Activated T-cell treated with anti-CD3 and anti-CD28 coated beads for 24 hours (primary cell): ENCODE measurements at regions not wholly inside any gene's neighbourhood (a gene's known extent, or its start where the extent isn't known, plus 50 kb on each side); places are given as distances from the start of the nearest gene placed in this dataset.

Experiments used
- DNase-seq: peaks from one replicate; pipeline ENCODE4 v3.0.0-alpha.2; 2020; ENCODE audit warnings: low read depth

- DNase-seq: no peak
These were observed 222.4 kb upstream of the JUN start for GRCh38 chr1:59006289-59006658.

- no peak for DNase-seq
These were observed 223.1 kb upstream of the JUN start for GRCh38 chr1:59006932-59007331.

- DNase-seq: no peak
These were observed 223.6 kb upstream of the JUN start for GRCh38 chr1:59007429-59007819.

- DNase-seq: no peak
These were observed 224.2 kb upstream of the JUN start for GRCh38 chr1:59007820-59008598.

GRCh38 chr1:59008599-59009347, 224.9 kb upstream of the JUN start:
- DNase-seq: no peak

- DNase-seq: no peak
These were observed 227.8 kb upstream of the JUN start for GRCh38 chr1:59011663-59012062.

GRCh38 chr1:59012378-59012777, 228.5 kb upstream of the JUN start:
- no peak for DNase-seq

- no peak for DNase-seq
These were observed 229.6 kb upstream of the JUN start for GRCh38 chr1:59013276-59013927.

GRCh38 chr1:59013928-59014279, 230.1 kb upstream of the JUN start:
- DNase-seq: no peak

- no peak for DNase-seq
These were observed 231.0 kb upstream of the JUN start for GRCh38 chr1:59014827-59015226.

- no peak for DNase-seq
These were observed 231.9 kb upstream of the JUN start for GRCh38 chr1:59015708-59016107.

- no peak for DNase-seq
These were observed 232.5 kb upstream of the JUN start for GRCh38 chr1:59016390-59016789.

- no peak for DNase-seq
These were observed 233.8 kb upstream of the JUN start for GRCh38 chr1:59017501-59018231.

GRCh38 chr1:59018446-59018845, 234.6 kb upstream of the JUN start:
- DNase-seq: no peak

GRCh38 chr1:59018860-59019259, 235.0 kb upstream of the JUN start:
- no peak for DNase-seq

GRCh38 chr1:59020151-59020997, 236.5 kb upstream of the JUN start:
- peak; percentile 19 for DNase-seq

GRCh38 chr1:59022199-59022598, 238.4 kb upstream of the JUN start:
- DNase-seq: no peak

- DNase-seq: no peak
These were observed 239.0 kb upstream of the JUN start for GRCh38 chr1:59022799-59023198.

GRCh38 chr1:59025201-59025600, 241.4 kb upstream of the JUN start:
- DNase-seq: no peak

GRCh38 chr1:59025898-59026426, 242.1 kb upstream of the JUN start:
- no peak for DNase-seq

GRCh38 chr1:59026472-59026948, 242.7 kb upstream of the JUN start:
- DNase-seq: no peak
